Testis (tissue), 2 donors: ENCODE measurements at regions not wholly inside any gene's neighbourhood (a gene's known extent, or its start where the extent isn't known, plus 50 kb on each side); places are given as distances from the start of the nearest gene placed in this dataset.

Experiments
- CTCF ChIP-seq, 3 experiments: fragments of 450-650 bp in 2 of 3; fragments of 200-600 bp in 1 of 3; sonication (generic) in 1 of 3; IDR thresholded peaks; one replicate each; pipeline ENCODE4 v1.5.1; 2016 to 2019; ENCODE audit warnings: antibody characterized with exemption in 3 of 3, mild to moderate bottlenecking in 2 of 3, moderate library complexity in 1 of 3
- POLR2A ChIP-seq: fragments of 450-650 bp; IDR thresholded peaks from one replicate; pipeline ENCODE4 v1.6.1; 2017; ENCODE audit warnings: antibody characterized with exemption, mild to moderate bottlenecking, moderate library complexity

GRCh38 chr6:151679081-151679480 is 128.4 kb upstream of the ESR1 start:
- TF ChIP-seq CTCF (IDR thresholded peaks at IDR 0.05) (no peak), POLR2A (no peak)
